GM12891 (cell line): ENCODE measurements at regions not wholly inside any gene's neighbourhood (a gene's known extent, or its start where the extent isn't known, plus 50 kb on each side); places are given as distances from the start of the nearest gene placed in this dataset.

Source experiments
- POLR2A ChIP-seq: IDR thresholded peaks from 2 replicates; pipeline ENCODE4 v1.6.1; 2011; ENCODE audit warnings: low read depth, low read length, control low read depth
- POLR2AphosphoS5 ChIP-seq: IDR thresholded peaks from 2 replicates; pipeline ENCODE4 v1.6.1; 2011; ENCODE audit warnings: low read depth, low read length, control low read depth
- SPI1 ChIP-seq: IDR thresholded peaks from 2 replicates; pipeline ENCODE4 v1.6.1; 2011; ENCODE audit warnings: low read depth, low read length, control low read depth

DNA sequence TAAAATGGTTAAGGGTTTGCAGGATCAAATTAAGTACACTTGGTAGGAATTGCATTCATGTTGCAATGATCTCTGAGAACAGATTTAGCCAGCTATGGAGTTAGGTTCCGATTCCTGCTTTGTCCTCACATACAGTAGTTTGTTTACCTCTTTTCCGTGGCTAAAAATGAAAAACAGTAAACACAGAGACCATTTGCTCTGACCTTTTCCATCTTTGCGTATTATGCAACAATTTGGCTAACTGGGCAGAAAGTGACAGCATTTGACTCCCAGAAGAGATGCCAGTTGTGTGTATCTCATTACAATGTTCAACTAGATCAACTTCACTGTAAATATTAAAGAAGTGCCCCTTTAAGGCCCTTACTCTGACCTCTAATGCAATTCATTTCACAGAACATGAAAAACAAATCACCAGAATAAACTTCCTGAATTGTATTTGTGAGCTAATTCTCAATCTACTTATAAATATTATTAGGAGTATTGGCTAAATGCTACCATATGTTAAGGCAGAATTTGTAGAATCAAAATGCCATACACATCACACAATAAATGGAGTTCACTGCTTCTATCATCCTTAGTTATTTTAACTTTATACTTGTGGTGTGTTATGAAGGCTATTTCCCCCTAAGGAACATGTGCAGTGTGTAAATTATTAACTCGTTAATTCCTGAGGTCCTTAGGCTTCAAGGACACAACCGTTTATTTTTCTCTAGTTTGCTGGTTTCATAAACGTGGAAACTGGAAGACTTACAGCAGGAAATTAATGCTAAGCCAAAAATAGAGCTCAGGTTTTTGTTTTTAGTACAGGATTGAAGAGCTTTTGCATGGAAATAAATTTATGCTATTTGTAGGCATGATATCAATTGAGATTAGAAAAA, 380.7 kb upstream of the CITED2 start:
- TF ChIP-seq POLR2AphosphoS5: no peak
- TF ChIP-seq POLR2A: no peak
- TF ChIP-seq SPI1: no peak
